Natural killer cell treated with Interleukin-12 subunit alpha and Interleukin-12 subunit beta and Interleukin-15 and Interleukin-18, amount 100 ng/mL, for 72 hours (primary cell): ENCODE measurements at regions not wholly inside any gene's neighbourhood (a gene's known extent, or its start where the extent isn't known, plus 50 kb on each side); places are given as distances from the start of the nearest gene placed in this dataset.

ENCODE experiments used
- ATAC-seq, 2 donors: fragments of 150-1000 bp; cut with Tn5 transposase in 1 of 2; sonication (Bioruptor Pico), chemical (Tn5 transposase) in 1 of 2; 2 replicates each; pipeline ENCODE4 v1.10.0; 2021
- DNase-seq: peaks from one replicate; pipeline ENCODE4 v3.0.0; 2022; ENCODE audit warnings: low spot score
- H3K27ac Mint-ChIP-seq, 2 donors: 1 replicate in 1 of 2; 2 replicates in 1 of 2; pipeline ENCODE4 v1.8.0; 2022; ENCODE audit warnings: mixed read lengths in 2 of 2, mild to moderate bottlenecking in 1 of 2, moderate library complexity in 1 of 2
- H3K27me3 Mint-ChIP-seq, 2 donors: 1 replicate in 1 of 2; 2 replicates in 1 of 2; pipeline ENCODE4 v1.8.0; 2022; ENCODE audit warnings: mixed read lengths in 2 of 2
- H3K36me3 Mint-ChIP-seq: one replicate; pipeline ENCODE4 v1.8.0; 2022; ENCODE audit warnings: mixed read lengths
- H3K4me1 Mint-ChIP-seq, 2 donors: 1 replicate in 1 of 2; 2 replicates in 1 of 2; pipeline ENCODE4 v1.8.0; 2022; ENCODE audit warnings: low read depth in 2 of 2, mixed read lengths in 2 of 2, mild to moderate bottlenecking in 1 of 2
- H3K4me3 Mint-ChIP-seq: one replicate; pipeline ENCODE4 v1.8.0; 2022; ENCODE audit warnings: mixed read lengths
- H3K9me3 Mint-ChIP-seq: 2 replicates; pipeline ENCODE4 v1.8.0; 2022; ENCODE audit warnings: mixed read lengths

- Mint-ChIP-seq H3K4me1 (no peaks in the 10 kb centered on the region), H3K4me3 (no peak overlapping the region), H3K27me3 (peaks cover 0 to 3% of the 10 kb centered on the region in 2 donors), H3K27ac (no peak overlapping the region), H3K9me3 (peaks cover 10% of the 10 kb centered on the region), H3K36me3 (no peaks in the 10 kb centered on the region)
- DNase-seq (no peak), ATAC-seq (no peak)
Measured at GRCh38 chr16:73584157-73584556, 536.2 kb upstream of the ZFHX3 start.

GRCh38 chr16:73572135-73572828 is 524.4 kb upstream of the ZFHX3 start:
- ATAC-seq (no peak), DNase-seq (no peak)
- Mint-ChIP-seq H3K27me3 (peaks cover 5 to 10% of the 10 kb centered on the region in 2 donors), H3K36me3 (no peaks in the 10 kb centered on the region), H3K27ac (no peak overlapping the region), H3K9me3 (no peaks in the 10 kb centered on the region), H3K4me1 (no peaks in the 10 kb centered on the region), H3K4me3 (no peak overlapping the region)

- Mint-ChIP-seq H3K27ac (no peak overlapping the region), H3K9me3 (no peaks in the 10 kb centered on the region), H3K36me3 (no peaks in the 10 kb centered on the region), H3K27me3 (peaks cover 6% of the 10 kb centered on the region in 2 donors), H3K4me1 (no peaks in the 10 kb centered on the region), H3K4me3 (no peak overlapping the region)
- DNase-seq (no peak), ATAC-seq (no peak)
Measured at GRCh38 chr16:73569266-73569980, 521.5 kb upstream of the ZFHX3 start.

GRCh38 chr16:73568769-73569168 is 520.8 kb upstream of the ZFHX3 start:
- peaks cover 4 to 6% of the 10 kb centered on the region in 2 donors for H3K27me3 Mint-ChIP-seq
- no peaks in the 10 kb centered on the region for H3K36me3 Mint-ChIP-seq
- no peaks in the 10 kb centered on the region for H3K4me1 Mint-ChIP-seq
- no peaks in the 10 kb centered on the region for H3K9me3 Mint-ChIP-seq
- no peak overlapping the region for H3K27ac Mint-ChIP-seq
- DNase-seq (no peak), ATAC-seq (no peak)
- H3K4me3 Mint-ChIP-seq, result no peak overlapping the region

GRCh38 chr16:73565925-73566324 is 518.0 kb upstream of the ZFHX3 start:
- H3K27me3 Mint-ChIP-seq, result peaks cover 4 to 6% of the 10 kb centered on the region in 2 donors
- no peak overlapping the region for H3K4me3 Mint-ChIP-seq
- H3K4me1 Mint-ChIP-seq, result no peaks in the 10 kb centered on the region
- H3K36me3 Mint-ChIP-seq, result no peaks in the 10 kb centered on the region
- H3K27ac Mint-ChIP-seq, result no peak overlapping the region
- peak in 1 of 2 donors; percentile 13 for ATAC-seq
- no peaks in the 10 kb centered on the region for H3K9me3 Mint-ChIP-seq
- DNase-seq, result no peak

- H3K27ac Mint-ChIP-seq, result no peak overlapping the region
- H3K4me3 Mint-ChIP-seq, result no peak overlapping the region
- no peaks in the 10 kb centered on the region for H3K36me3 Mint-ChIP-seq
- no peaks in the 10 kb centered on the region for H3K9me3 Mint-ChIP-seq
- peaks cover 4 to 6% of the 10 kb centered on the region in 2 donors for H3K27me3 Mint-ChIP-seq
- ATAC-seq (no peak), DNase-seq (no peak)
- no peaks in the 10 kb centered on the region for H3K4me1 Mint-ChIP-seq
Measured at GRCh38 chr16:73565263-73565662, 517.3 kb upstream of the ZFHX3 start.

- Mint-ChIP-seq H3K4me3 (no peak overlapping the region), H3K9me3 (no peaks in the 10 kb centered on the region), H3K36me3 (no peaks in the 10 kb centered on the region), H3K27ac (no peak overlapping the region), H3K27me3 (peaks cover 0 to 6% of the 10 kb centered on the region in 2 donors), H3K4me1 (no peaks in the 10 kb centered on the region)
- ATAC-seq (no peak), DNase-seq (no peak)
Measured at GRCh38 chr16:73563709-73564108, 515.8 kb upstream of the ZFHX3 start.

- no peak for DNase-seq
- Mint-ChIP-seq H3K27ac (no peak overlapping the region), H3K4me1 (no peaks in the 10 kb centered on the region), H3K9me3 (no peaks in the 10 kb centered on the region), H3K27me3 (no peaks in the 10 kb centered on the region), H3K36me3 (no peaks in the 10 kb centered on the region), H3K4me3 (no peak overlapping the region)
- no peak for ATAC-seq
Measured at GRCh38 chr16:73560497-73560896, 512.6 kb upstream of the ZFHX3 start.

GRCh38 chr16:73558219-73558618 is 510.3 kb upstream of the ZFHX3 start:
- Mint-ChIP-seq H3K9me3 (no peaks in the 10 kb centered on the region), H3K27ac (no peak overlapping the region), H3K36me3 (no peaks in the 10 kb centered on the region), H3K27me3 (no peaks in the 10 kb centered on the region), H3K4me3 (no peak overlapping the region), H3K4me1 (no peaks in the 10 kb centered on the region)
- ATAC-seq (no peak), DNase-seq (no peak)

- peaks cover 4% of the 10 kb centered on the region for H3K9me3 Mint-ChIP-seq
- H3K36me3 Mint-ChIP-seq, result no peaks in the 10 kb centered on the region
- H3K4me1 Mint-ChIP-seq, result no peaks in the 10 kb centered on the region
Measured at GRCh38 chr16:73553941-73554660, 506.2 kb upstream of the ZFHX3 start.

GRCh38 chr16:73549984-73550631 is 502.2 kb upstream of the ZFHX3 start:
- H3K36me3 Mint-ChIP-seq, result no peaks in the 10 kb centered on the region
- H3K4me1 Mint-ChIP-seq, result no peaks in the 10 kb centered on the region
- ATAC-seq, result no peak

More at GRCh38 chr16:73553941-73554660, 506.2 kb upstream of the ZFHX3 start:
- Mint-ChIP-seq H3K27me3 (peaks cover 12 to 23% of the 10 kb centered on the region in 2 donors), H3K27ac (no peak overlapping the region), H3K4me3 (no peak overlapping the region)
- DNase-seq, result no peak
- no peak for ATAC-seq

GRCh38 chr16:73547552-73548403 is 499.9 kb upstream of the ZFHX3 start:
- DNase-seq (no peak), ATAC-seq (no peak)
- H3K27me3 Mint-ChIP-seq, result peaks cover 46 to 67% of the 10 kb centered on the region in 2 donors
- H3K36me3 Mint-ChIP-seq, result no peaks in the 10 kb centered on the region
- peaks cover 4% of the 10 kb centered on the region for H3K9me3 Mint-ChIP-seq
- H3K4me1 Mint-ChIP-seq, result no peaks in the 10 kb centered on the region
- H3K4me3 Mint-ChIP-seq, result no peak overlapping the region
- no peak overlapping the region for H3K27ac Mint-ChIP-seq

More at GRCh38 chr16:73549984-73550631, 502.2 kb upstream of the ZFHX3 start:
- Mint-ChIP-seq H3K27me3 (peaks cover 28 to 45% of the 10 kb centered on the region in 2 donors), H3K9me3 (peaks cover 4% of the 10 kb centered on the region), H3K27ac (no peak overlapping the region), H3K4me3 (no peak overlapping the region)
- DNase-seq, result no peak

- no peaks in the 10 kb centered on the region for H3K36me3 Mint-ChIP-seq
- peaks cover 45 to 59% of the 10 kb centered on the region in 2 donors for H3K27me3 Mint-ChIP-seq
Measured at GRCh38 chr16:73546341-73546845, 498.5 kb upstream of the ZFHX3 start.

More at GRCh38 chr16:73546341-73546845, 498.5 kb upstream of the ZFHX3 start:
- ATAC-seq, result no peak
- DNase-seq, result no peak
- H3K4me3 Mint-ChIP-seq, result no peak overlapping the region
- H3K4me1 Mint-ChIP-seq, result no peaks in the 10 kb centered on the region
- H3K27ac Mint-ChIP-seq, result no peak overlapping the region
- H3K9me3 Mint-ChIP-seq, result no peaks in the 10 kb centered on the region
